Smooth muscle cell (in vitro differentiated cells): ENCODE measurements at regions not wholly inside any gene's neighbourhood (a gene's known extent, or its start where the extent isn't known, plus 50 kb on each side); places are given as distances from the start of the nearest gene placed in this dataset.

Source experiments
- DNase-seq: peaks from one replicate; lab custom pipeline; 2025; ENCODE audit not compliant: unreplicated experiment; lab: John Stamatoyannopoulos, UW
- H2AFZ ChIP-seq: fragments of 200-600 bp; sonication (generic); 2 replicates; pipeline ENCODE4 v1.6.0; 2016; ENCODE audit warnings: antibody characterized with exemption, low read depth, mild to moderate bottlenecking
- H3F3A ChIP-seq: fragments of 200-600 bp; sonication (generic); 2 replicates; pipeline ENCODE4 v1.6.0; 2017; ENCODE audit warnings: antibody characterized with exemption, low read depth
- H3K27ac ChIP-seq: fragments of 200-600 bp; sonication (generic); 2 replicates; pipeline ENCODE4 v1.5.1; 2016; ENCODE audit warnings: low read depth, mild to moderate bottlenecking
- H3K27me3 ChIP-seq: fragments of 200-600 bp; sonication (generic); 2 replicates; pipeline ENCODE4 v1.6.1; 2016; ENCODE audit warnings: low read depth, mild to moderate bottlenecking
- H3K36me3 ChIP-seq: fragments of 200-600 bp; sonication (generic); 2 replicates; pipeline ENCODE4 v1.5.1; 2016; ENCODE audit warnings: low read depth
- H3K4me1 ChIP-seq: fragments of 200-600 bp; sonication (generic); 2 replicates; pipeline ENCODE4 v1.5.1; 2016; ENCODE audit warnings: low read depth
- H3K4me2 ChIP-seq: fragments of 200-600 bp; sonication (generic); 2 replicates; pipeline ENCODE4 v1.6.0; 2016; ENCODE audit warnings: mild to moderate bottlenecking
- H3K4me3 ChIP-seq: fragments of 200-600 bp; sonication (generic); 2 replicates; pipeline ENCODE4 v1.5.1; 2016; ENCODE audit warnings: mild to moderate bottlenecking
- H3K79me2 ChIP-seq: fragments of 200-600 bp; sonication (generic); 2 replicates; pipeline ENCODE4 v1.6.0; 2016; ENCODE audit warnings: low read depth, mild to moderate bottlenecking
- H3K9ac ChIP-seq: fragments of 200-600 bp; sonication (generic); 2 replicates; pipeline ENCODE4 v1.6.0; 2016; ENCODE audit warnings: low read depth
- H3K9me3 ChIP-seq: fragments of 200-600 bp; sonication (generic); replicated peaks from 2 replicates; pipeline ENCODE4 v1.5.1; 2016; ENCODE audit warnings: low read depth
- H4K20me1 ChIP-seq: fragments of 200-600 bp; sonication (generic); 2 replicates; pipeline ENCODE4 v1.6.0; 2016; ENCODE audit warnings: low read depth
- WGBS: methylation state at CpG from one replicate; pipeline ENCODE4 v1.1.7; 2016; ENCODE audit warnings: low lambda C conversion rate; 5-methylcytosine and 5-hydroxymethylcytosine counted together
- TF ChIP-seq, protein P1 (sequence below): fragments of 200-600 bp; sonication (generic); IDR thresholded peaks from 2 replicates; pipeline ENCODE4 v1.5.1; 2017; ENCODE audit warnings: borderline replicate concordance, mild to moderate bottlenecking, antibody characterized with exemption; ENCODE audit not compliant: insufficient read depth, poor library complexity, severe bottlenecking

DNA sequence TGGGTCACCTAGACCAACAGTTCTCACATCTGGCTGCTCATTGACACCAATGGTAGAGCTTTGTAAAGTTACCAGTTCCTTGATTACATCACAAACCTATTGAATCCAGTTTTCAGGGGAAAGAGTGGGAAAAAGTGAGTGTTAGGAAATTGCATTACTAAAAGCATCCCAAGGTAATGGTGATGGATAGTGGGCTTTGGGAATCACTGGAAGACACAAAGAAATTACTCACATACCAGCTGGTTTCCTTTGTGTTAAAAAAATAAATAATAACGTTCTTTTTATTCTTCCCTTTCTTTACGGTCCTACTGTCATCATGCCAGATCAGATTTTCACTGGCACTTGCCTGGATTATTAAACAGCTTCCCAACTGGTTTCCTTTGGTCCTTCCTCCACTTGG, 370.7 kb downstream of the RFPL4B start:
- Histone ChIP-seq H3K79me2 (no peaks in the 10 kb centered on the region), H3K27me3 (no peaks in the 10 kb centered on the region), H3K36me3 (no peaks in the 10 kb centered on the region), H3K4me1 (no peaks in the 10 kb centered on the region), H3K4me3 (no peak overlapping the region), H3K4me2 (no peak overlapping the region), H4K20me1 (no peaks in the 10 kb centered on the region), H3F3A (no peaks in the 10 kb centered on the region), H3K9me3 (no peaks in the 10 kb centered on the region), H3K9ac (no peak overlapping the region), H2AFZ (no peak overlapping the region), H3K27ac (no peak overlapping the region)
- TF ChIP-seq, protein P1, sequence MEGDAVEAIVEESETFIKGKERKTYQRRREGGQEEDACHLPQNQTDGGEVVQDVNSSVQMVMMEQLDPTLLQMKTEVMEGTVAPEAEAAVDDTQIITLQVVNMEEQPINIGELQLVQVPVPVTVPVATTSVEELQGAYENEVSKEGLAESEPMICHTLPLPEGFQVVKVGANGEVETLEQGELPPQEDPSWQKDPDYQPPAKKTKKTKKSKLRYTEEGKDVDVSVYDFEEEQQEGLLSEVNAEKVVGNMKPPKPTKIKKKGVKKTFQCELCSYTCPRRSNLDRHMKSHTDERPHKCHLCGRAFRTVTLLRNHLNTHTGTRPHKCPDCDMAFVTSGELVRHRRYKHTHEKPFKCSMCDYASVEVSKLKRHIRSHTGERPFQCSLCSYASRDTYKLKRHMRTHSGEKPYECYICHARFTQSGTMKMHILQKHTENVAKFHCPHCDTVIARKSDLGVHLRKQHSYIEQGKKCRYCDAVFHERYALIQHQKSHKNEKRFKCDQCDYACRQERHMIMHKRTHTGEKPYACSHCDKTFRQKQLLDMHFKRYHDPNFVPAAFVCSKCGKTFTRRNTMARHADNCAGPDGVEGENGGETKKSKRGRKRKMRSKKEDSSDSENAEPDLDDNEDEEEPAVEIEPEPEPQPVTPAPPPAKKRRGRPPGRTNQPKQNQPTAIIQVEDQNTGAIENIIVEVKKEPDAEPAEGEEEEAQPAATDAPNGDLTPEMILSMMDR, result no peak
- no peak for DNase-seq
- WGBS, result 95% methylated on average over 2 of the region's 2 CpGs

DNA sequence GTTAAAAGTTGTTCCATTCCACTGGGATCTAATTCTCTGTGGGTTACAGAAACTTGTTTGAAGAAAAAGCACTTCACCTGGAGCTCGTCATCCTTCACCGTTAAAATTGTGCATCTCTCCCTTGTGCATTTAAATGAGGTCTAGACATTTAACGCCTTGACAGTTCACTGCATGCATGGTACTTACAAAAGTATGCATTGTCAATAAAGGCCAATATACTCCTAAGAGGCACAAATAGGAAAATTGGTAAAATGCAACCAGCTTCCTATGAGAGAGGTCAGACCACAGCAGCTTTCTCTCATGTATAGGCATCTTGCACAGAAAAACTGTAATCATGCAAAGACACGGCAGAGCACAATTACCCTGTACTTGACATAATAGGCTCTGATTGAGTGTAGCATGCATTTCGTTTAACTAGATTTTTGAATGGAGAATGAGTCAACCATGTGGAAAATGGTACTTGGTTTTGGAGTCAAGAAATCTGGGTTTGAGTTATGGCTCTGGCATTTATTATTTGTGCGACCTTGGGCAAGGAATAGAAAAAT, 378.5 kb downstream of the RFPL4B start:
- H3K27ac ChIP-seq, result no peak overlapping the region
- no peaks in the 10 kb centered on the region for H3K36me3 ChIP-seq
- H3K79me2 ChIP-seq, result no peaks in the 10 kb centered on the region
- H3K27me3 ChIP-seq, result no peaks in the 10 kb centered on the region
- H4K20me1 ChIP-seq, result no peaks in the 10 kb centered on the region
- no peak overlapping the region for H2AFZ ChIP-seq
- no peak overlapping the region for H3K4me2 ChIP-seq
- H3K4me3 ChIP-seq, result no peak overlapping the region
- TF ChIP-seq, protein P1, result no peak
- H3K9me3 ChIP-seq, result no peaks in the 10 kb centered on the region
- 90% methylated on average over 6 of the region's 6 CpGs for WGBS
- H3K4me1 ChIP-seq, result no peaks in the 10 kb centered on the region
- H3F3A ChIP-seq, result no peaks in the 10 kb centered on the region
- DNase-seq, result no peak
- no peak overlapping the region for H3K9ac ChIP-seq

DNA sequence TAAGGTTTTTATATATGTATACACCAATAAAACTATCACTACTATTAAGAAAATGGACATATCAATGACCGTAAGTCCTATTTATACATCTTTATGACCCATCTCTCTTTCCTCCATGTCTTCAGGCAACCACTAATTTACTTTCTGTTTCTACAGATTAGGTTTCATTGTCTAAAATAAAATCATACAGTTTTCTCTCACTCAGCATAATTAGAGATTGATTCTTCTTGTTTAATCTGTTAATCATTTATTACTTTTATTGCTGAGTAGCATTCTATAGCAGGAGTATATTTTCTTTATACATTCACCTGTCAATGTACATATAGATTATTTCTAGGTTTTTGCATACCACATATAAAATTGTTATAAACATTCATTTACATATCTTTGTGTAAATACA, 388.0 kb downstream of the RFPL4B start:
- WGBS, result 93% methylated on average over 1 of the region's 1 CpG
- no peaks in the 10 kb centered on the region for H3K4me1 ChIP-seq
- H4K20me1 ChIP-seq, result no peaks in the 10 kb centered on the region
- no peak overlapping the region for H3K27ac ChIP-seq
- H3K9ac ChIP-seq, result no peak overlapping the region
- no peaks in the 10 kb centered on the region for H3F3A ChIP-seq
- H3K36me3 ChIP-seq, result no peaks in the 10 kb centered on the region
- H3K27me3 ChIP-seq, result no peaks in the 10 kb centered on the region
- H2AFZ ChIP-seq, result no peak overlapping the region
- H3K4me3 ChIP-seq, result no peak overlapping the region
- H3K9me3 ChIP-seq, result no peaks in the 10 kb centered on the region
- no peak for DNase-seq
- H3K4me2 ChIP-seq, result no peak overlapping the region
- no peaks in the 10 kb centered on the region for H3K79me2 ChIP-seq
- TF ChIP-seq, protein P1, result no peak

DNA sequence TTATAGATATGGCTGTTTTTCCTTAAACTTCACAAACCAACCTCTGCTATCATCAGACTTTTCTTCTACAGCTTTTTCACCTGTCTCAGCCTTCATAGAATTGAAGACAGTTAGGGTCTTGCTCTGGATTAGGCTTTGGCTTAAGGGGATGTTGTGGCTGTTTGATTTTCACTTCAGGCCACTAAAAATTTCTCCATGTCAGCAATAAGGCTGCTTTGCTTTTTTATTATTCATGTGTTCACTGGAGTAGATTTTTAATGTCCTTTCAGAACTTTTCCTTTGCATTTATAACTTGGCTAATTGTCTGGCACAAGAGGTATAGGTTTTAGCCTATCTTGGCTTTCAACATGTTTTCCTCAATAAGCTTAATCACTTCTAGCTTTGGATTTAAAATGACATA, 392.6 kb downstream of the RFPL4B start:
- Histone ChIP-seq H3K4me3 (no peak overlapping the region), H3K4me1 (peaks cover 12% of the 10 kb centered on the region), H3K27ac (no peak overlapping the region), H3F3A (no peaks in the 10 kb centered on the region), H3K4me2 (no peak overlapping the region), H3K9me3 (no peaks in the 10 kb centered on the region), H3K79me2 (no peaks in the 10 kb centered on the region), H2AFZ (no peak overlapping the region), H3K9ac (no peak overlapping the region), H3K27me3 (no peaks in the 10 kb centered on the region), H3K36me3 (no peaks in the 10 kb centered on the region), H4K20me1 (no peaks in the 10 kb centered on the region)
- DNase-seq, result no peak
- TF ChIP-seq, protein P1, result no peak
